ENCODE measurements at regions not wholly inside any gene's neighbourhood (a gene's known extent, or its start where the extent isn't known, plus 50 kb on each side); places are given as distances from the start of the nearest gene placed in this dataset.

DNA sequence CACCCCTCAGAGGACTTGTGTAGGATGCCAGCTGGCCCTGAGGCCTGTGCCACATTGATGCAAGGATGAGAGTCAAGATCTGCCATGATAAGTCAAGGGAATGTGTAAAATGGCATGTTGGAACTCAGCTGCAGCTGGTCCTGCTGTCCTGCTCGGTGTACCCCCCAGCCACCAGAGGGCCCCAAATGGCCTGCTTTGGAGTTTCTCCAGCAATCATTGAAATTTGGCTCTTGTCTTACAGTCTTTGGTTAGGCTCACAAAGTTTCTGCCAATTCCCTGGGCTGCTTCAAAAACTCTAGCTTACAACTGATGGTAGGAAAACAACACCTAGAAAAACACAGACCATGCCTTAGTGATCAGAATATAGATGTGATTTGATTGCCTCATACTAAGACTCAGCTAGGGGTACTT is 76.8 kb downstream of the HSD17B6 start:
- WGBS, 2 experiments (ENCODE audit: extremely low coverage in 2 of 2, insufficient read length in 1 of 2): no CpG with 5 or more reads among the region's 1 CpG
- H4K20me1 ChIP-seq (ENCODE audit: insufficient read depth, low read length): no peaks in the 10 kb centered on the region
- H3K4me3 ChIP-seq (ENCODE audit: insufficient read depth, low read depth, low read length): no peak overlapping the region
- H2AK5ac ChIP-seq (ENCODE audit: low read depth, low read length): no peak overlapping the region
- H3K56ac ChIP-seq (ENCODE audit: extremely low read depth, insufficient read depth, low read length): no peak overlapping the region
- no peaks in the 10 kb centered on the region for H3K9me3 ChIP-seq (ENCODE audit: control insufficient read depth, insufficient read depth, low read length)
- no peak overlapping the region for H4K91ac ChIP-seq (ENCODE audit: insufficient read depth, low read depth, low read length)
- DNase-seq: peak; percentile 9
- no peak overlapping the region for H3K14ac ChIP-seq (replicated peaks; ENCODE audit: low read depth, low read length)
- H2BK120ac ChIP-seq (ENCODE audit: low read depth, low read length): no peak overlapping the region
- peak overlapping the region; percentile 48 for H2AK9ac ChIP-seq (replicated peaks; ENCODE audit: low read depth, low read length, poor library complexity)
- H3K18ac ChIP-seq (ENCODE audit: low read depth, low read length): no peak overlapping the region
- H3K9me1 ChIP-seq (ENCODE audit: insufficient read depth, low read length): no peaks in the 10 kb centered on the region
- ATAC-seq (ENCODE audit: low read depth): peak; percentile 72
- H3K23ac ChIP-seq (ENCODE audit: low read depth, low read length): no peak overlapping the region
- no peak overlapping the region for H2BK15ac ChIP-seq (ENCODE audit: low read depth, low read length)
- no peak overlapping the region for H2AFZ ChIP-seq (replicated peaks; ENCODE audit: low read length, poor library complexity)
- no peak overlapping the region for H2BK20ac ChIP-seq (ENCODE audit: low read depth, low read length)
- dilution Hi-C loops (cut with HindIII; ENCODE audit: low sequenced_read_pairs, unreplicated experiment): no loop called here
- no peak overlapping the region for H4K5ac ChIP-seq (ENCODE audit: low read depth, low read length)
- H3K27me3 ChIP-seq (ENCODE audit: control insufficient read depth, insufficient read depth, low read length): peaks cover 12% of the 10 kb centered on the region
- H3K4ac ChIP-seq (ENCODE audit: low read depth, low read length): no peak overlapping the region
- intact Hi-C loops (cut with micrococcal nuclease): loop anchor here (1.0 to 5.0 kb wide), 2 partner anchors 147 to 162 kb away; no protein-coding TSS in a partner anchor
- no peak overlapping the region for H3K27ac ChIP-seq (ENCODE audit: insufficient read depth, low read length)
- no peak overlapping the region for H2BK5ac ChIP-seq (ENCODE audit: low read depth, low read length, poor library complexity, severe bottlenecking)
- TF ChIP-seq RAD21 (IDR thresholded peaks at IDR 0.05; ENCODE audit: low read length) (peak; percentile 45), BHLHE40 (IDR thresholded peaks at IDR 0.05; ENCODE audit: low read depth, low read length) (no peak)
- TF ChIP-seq, protein P1, sequence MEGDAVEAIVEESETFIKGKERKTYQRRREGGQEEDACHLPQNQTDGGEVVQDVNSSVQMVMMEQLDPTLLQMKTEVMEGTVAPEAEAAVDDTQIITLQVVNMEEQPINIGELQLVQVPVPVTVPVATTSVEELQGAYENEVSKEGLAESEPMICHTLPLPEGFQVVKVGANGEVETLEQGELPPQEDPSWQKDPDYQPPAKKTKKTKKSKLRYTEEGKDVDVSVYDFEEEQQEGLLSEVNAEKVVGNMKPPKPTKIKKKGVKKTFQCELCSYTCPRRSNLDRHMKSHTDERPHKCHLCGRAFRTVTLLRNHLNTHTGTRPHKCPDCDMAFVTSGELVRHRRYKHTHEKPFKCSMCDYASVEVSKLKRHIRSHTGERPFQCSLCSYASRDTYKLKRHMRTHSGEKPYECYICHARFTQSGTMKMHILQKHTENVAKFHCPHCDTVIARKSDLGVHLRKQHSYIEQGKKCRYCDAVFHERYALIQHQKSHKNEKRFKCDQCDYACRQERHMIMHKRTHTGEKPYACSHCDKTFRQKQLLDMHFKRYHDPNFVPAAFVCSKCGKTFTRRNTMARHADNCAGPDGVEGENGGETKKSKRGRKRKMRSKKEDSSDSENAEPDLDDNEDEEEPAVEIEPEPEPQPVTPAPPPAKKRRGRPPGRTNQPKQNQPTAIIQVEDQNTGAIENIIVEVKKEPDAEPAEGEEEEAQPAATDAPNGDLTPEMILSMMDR (conservative IDR thresholded peaks at IDR 0.05; ENCODE audit: low read depth, low read length): peak; percentile 37
- H3K4me2 ChIP-seq (ENCODE audit: low read depth, low read length): no peak overlapping the region
- POLR2A ChIA-PET (ENCODE audit: unreplicated experiment): no interaction called here
- H3K4me1 ChIP-seq (ENCODE audit: control insufficient read depth, insufficient read depth, low read length): peaks cover 6% of the 10 kb centered on the region
- H3K79me1 ChIP-seq (ENCODE audit: low read depth in 1 of 2, low read length in 2 of 2): no peaks in the 10 kb centered on the region
- H3K36me3 ChIP-seq (ENCODE audit: control insufficient read depth, insufficient read depth, low read length): no peaks in the 10 kb centered on the region
- in situ Hi-C loops (cut with MboI; ENCODE audit: low sequenced_read_pairs): no loop called here
- no peak overlapping the region for H4K8ac ChIP-seq (ENCODE audit: low read depth in 2 of 2, low read length in 2 of 2)
- BruUV-seq (replicated peaks): no TSS peak
- CTCF ChIA-PET: interaction anchor here (0.6 to 1.5 kb wide), 6 partner anchors 9 to 149 kb away, joined by 3 to 6 read pairs (median 3); no protein-coding TSS in a partner anchor
- no peak overlapping the region for H3K9ac ChIP-seq (ENCODE audit: low read depth, low read length)
